ENCODE measurements at regions not wholly inside any gene's neighbourhood (a gene's known extent, or its start where the extent isn't known, plus 50 kb on each side); places are given as distances from the start of the nearest gene placed in this dataset.
"Not testable (repeated sequence)": the region's sequence is repeated elsewhere in the genome, so short reads cannot be mapped to it uniquely, and the experiment has no call there.

DNA sequence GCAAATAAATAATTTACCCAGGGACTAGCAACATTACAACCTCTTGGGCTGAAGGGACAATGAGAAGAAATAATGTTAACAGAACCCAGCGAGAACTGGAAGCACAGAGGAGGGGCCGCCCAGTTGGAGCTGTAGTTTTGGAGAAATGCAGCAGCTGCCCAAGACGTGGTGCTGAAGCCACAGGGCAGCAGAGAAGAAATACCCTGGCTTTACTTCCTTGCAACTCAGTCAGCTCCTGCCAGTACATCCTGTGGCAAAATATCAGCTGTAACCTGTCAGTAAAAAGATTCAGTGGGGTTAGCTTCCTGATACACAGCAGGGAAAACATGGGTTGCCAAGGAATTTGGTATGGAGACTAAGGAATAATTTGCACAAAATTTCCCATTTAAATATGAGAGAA is 283.6 kb upstream of the USP25 start:
- DNase-seq (ENCODE audit: low read depth) (no peak), FAIRE-seq (no peak)
- peaks cover 2% of the 10 kb centered on the region for H3K36me3 Mint-ChIP-seq (ENCODE audit: low read depth, unreplicated experiment)
- no peak overlapping the region for H3K4me2 ChIP-seq (ENCODE audit: low read length)
- H3K27ac ChIP-seq (ENCODE audit: low read depth, low read length): no peak overlapping the region
- peaks cover 2% of the 10 kb centered on the region for H3K4me1 Mint-ChIP-seq (ENCODE audit: low read depth, unreplicated experiment)
- no peak overlapping the region for H3K4me3 Mint-ChIP-seq (ENCODE audit: unreplicated experiment)
- no peaks in the 10 kb centered on the region for H3K79me2 ChIP-seq (ENCODE audit: insufficient read depth, low read length)
- H3K4me1 ChIP-seq (ENCODE audit: insufficient read depth, low read length): no peaks in the 10 kb centered on the region
- no peak overlapping the region for H3K27ac Mint-ChIP-seq (ENCODE audit: unreplicated experiment)
- H2AFZ ChIP-seq (ENCODE audit: low read depth, low read length): no peak overlapping the region
- no peak overlapping the region for H3K9ac ChIP-seq (ENCODE audit: low read length)
- H3K9me3 ChIP-seq (ENCODE audit: insufficient read depth, low read depth, low read length): no peaks in the 10 kb centered on the region
- H3K9me3 Mint-ChIP-seq (ENCODE audit: unreplicated experiment): peaks cover 5% of the 10 kb centered on the region
- H3K27me3 Mint-ChIP-seq (ENCODE audit: low read depth, unreplicated experiment): no peaks in the 10 kb centered on the region
- H4K20me1 ChIP-seq (ENCODE audit: insufficient read depth, low read length): no peaks in the 10 kb centered on the region
- TF ChIP-seq EZH2 (IDR thresholded peaks at IDR 0.05; ENCODE audit: insufficient read depth, low read length): no peak
- TF ChIP-seq, protein P1, sequence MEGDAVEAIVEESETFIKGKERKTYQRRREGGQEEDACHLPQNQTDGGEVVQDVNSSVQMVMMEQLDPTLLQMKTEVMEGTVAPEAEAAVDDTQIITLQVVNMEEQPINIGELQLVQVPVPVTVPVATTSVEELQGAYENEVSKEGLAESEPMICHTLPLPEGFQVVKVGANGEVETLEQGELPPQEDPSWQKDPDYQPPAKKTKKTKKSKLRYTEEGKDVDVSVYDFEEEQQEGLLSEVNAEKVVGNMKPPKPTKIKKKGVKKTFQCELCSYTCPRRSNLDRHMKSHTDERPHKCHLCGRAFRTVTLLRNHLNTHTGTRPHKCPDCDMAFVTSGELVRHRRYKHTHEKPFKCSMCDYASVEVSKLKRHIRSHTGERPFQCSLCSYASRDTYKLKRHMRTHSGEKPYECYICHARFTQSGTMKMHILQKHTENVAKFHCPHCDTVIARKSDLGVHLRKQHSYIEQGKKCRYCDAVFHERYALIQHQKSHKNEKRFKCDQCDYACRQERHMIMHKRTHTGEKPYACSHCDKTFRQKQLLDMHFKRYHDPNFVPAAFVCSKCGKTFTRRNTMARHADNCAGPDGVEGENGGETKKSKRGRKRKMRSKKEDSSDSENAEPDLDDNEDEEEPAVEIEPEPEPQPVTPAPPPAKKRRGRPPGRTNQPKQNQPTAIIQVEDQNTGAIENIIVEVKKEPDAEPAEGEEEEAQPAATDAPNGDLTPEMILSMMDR (IDR thresholded peaks at IDR 0.05; ENCODE audit: insufficient read depth, low read depth, low read length): no peak
- no peaks in the 10 kb centered on the region for H3K27me3 ChIP-seq (ENCODE audit: insufficient read depth, low read length)
- no peaks in the 10 kb centered on the region for H3K36me3 ChIP-seq (ENCODE audit: insufficient read depth, low read length)
- no peak overlapping the region for H3K4me3 ChIP-seq (ENCODE audit: insufficient read depth, low read depth, low read length)

DNA sequence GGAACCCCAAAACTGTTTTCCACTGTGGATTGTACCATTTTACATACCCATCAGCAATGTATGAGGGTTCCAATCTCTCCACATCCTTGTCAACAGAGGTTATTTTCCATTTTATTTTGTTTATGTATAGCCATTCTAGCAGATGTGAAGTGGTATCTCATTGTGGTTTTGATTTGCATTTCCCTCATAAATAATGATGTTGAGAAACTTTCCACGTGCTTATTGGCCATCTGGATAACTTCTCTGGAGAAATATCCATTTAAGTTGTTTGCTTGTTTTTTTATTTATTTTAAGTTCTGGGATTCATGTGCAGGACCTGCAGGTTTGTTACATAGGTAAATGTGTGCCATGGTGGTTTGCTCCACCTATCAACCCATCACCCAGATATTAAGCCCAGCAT is 280.2 kb upstream of the USP25 start:
- Mint-ChIP-seq H3K27ac (ENCODE audit: unreplicated experiment) (no peak overlapping the region), H3K9me3 (ENCODE audit: unreplicated experiment) (peaks cover 5% of the 10 kb centered on the region), H3K27me3 (ENCODE audit: low read depth, unreplicated experiment) (no peaks in the 10 kb centered on the region), H3K4me1 (ENCODE audit: low read depth, unreplicated experiment) (no peaks in the 10 kb centered on the region), H3K36me3 (ENCODE audit: low read depth, unreplicated experiment) (peaks cover 2% of the 10 kb centered on the region), H3K4me3 (ENCODE audit: unreplicated experiment) (no peak overlapping the region)
- Histone ChIP-seq H3K9ac (ENCODE audit: low read length) (no peak overlapping the region), H3K79me2 (ENCODE audit: insufficient read depth, low read length) (no peaks in the 10 kb centered on the region), H3K4me1 (ENCODE audit: insufficient read depth, low read length) (no peaks in the 10 kb centered on the region), H3K27ac (ENCODE audit: low read depth, low read length) (no peak overlapping the region), H3K27me3 (ENCODE audit: insufficient read depth, low read length) (no peaks in the 10 kb centered on the region), H2AFZ (ENCODE audit: low read depth, low read length) (no peak overlapping the region), H3K4me3 (ENCODE audit: insufficient read depth, low read depth, low read length) (no peak overlapping the region), H3K9me3 (ENCODE audit: insufficient read depth, low read depth, low read length) (no peaks in the 10 kb centered on the region), H4K20me1 (ENCODE audit: insufficient read depth, low read length) (no peaks in the 10 kb centered on the region), H3K4me2 (ENCODE audit: low read length) (no peak overlapping the region), H3K36me3 (ENCODE audit: insufficient read depth, low read length) (no peaks in the 10 kb centered on the region)
- TF ChIP-seq, protein P1 (IDR thresholded peaks at IDR 0.05; ENCODE audit: insufficient read depth, low read depth, low read length): no peak
- TF ChIP-seq EZH2 (IDR thresholded peaks at IDR 0.05; ENCODE audit: insufficient read depth, low read length): no peak
- DNase-seq (ENCODE audit: low read depth) (no peak), FAIRE-seq (no peak)

DNA sequence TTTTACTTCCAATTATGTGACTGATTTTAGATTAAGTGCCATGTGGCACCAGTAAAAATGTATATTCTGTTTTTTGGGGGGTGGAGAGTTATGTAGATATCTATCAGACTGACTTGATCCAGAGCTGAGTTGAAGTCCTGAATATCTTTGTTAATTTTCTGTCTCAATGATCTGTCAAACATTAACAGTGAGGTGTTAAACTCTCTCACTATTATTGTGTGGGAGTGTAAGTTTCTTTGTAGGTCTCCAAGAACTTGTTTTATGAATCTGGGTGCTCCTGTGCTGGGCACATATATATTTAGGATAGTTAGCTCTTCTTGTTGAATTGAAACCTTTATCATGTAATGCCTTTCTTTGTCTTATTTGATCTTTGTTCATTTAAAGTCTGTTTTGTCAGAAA is 276.5 kb upstream of the USP25 start:
- no peak overlapping the region for H2AFZ ChIP-seq (ENCODE audit: low read depth, low read length)
- Mint-ChIP-seq H3K27me3 (ENCODE audit: low read depth, unreplicated experiment) (no peaks in the 10 kb centered on the region), H3K9me3 (ENCODE audit: unreplicated experiment) (peaks cover 5% of the 10 kb centered on the region), H3K27ac (ENCODE audit: unreplicated experiment) (no peak overlapping the region), H3K4me3 (ENCODE audit: unreplicated experiment) (no peak overlapping the region), H3K4me1 (ENCODE audit: low read depth, unreplicated experiment) (no peaks in the 10 kb centered on the region), H3K36me3 (ENCODE audit: low read depth, unreplicated experiment) (no peaks in the 10 kb centered on the region)
- TF ChIP-seq, protein P1 (IDR thresholded peaks at IDR 0.05; ENCODE audit: insufficient read depth, low read depth, low read length): no peak
- TF ChIP-seq EZH2 (IDR thresholded peaks at IDR 0.05; ENCODE audit: insufficient read depth, low read length): no peak
- H3K27ac ChIP-seq (ENCODE audit: low read depth, low read length): no peak overlapping the region
- H3K27me3 ChIP-seq (ENCODE audit: insufficient read depth, low read length): no peaks in the 10 kb centered on the region
- no peaks in the 10 kb centered on the region for H3K79me2 ChIP-seq (ENCODE audit: insufficient read depth, low read length)
- no peaks in the 10 kb centered on the region for H4K20me1 ChIP-seq (ENCODE audit: insufficient read depth, low read length)
- no peak overlapping the region for H3K4me2 ChIP-seq (ENCODE audit: low read length)
- no peak overlapping the region for H3K9ac ChIP-seq (ENCODE audit: low read length)
- no peak overlapping the region for H3K4me3 ChIP-seq (ENCODE audit: insufficient read depth, low read depth, low read length)
- H3K9me3 ChIP-seq (ENCODE audit: insufficient read depth, low read depth, low read length): no peaks in the 10 kb centered on the region
- H3K4me1 ChIP-seq (ENCODE audit: insufficient read depth, low read length): no peaks in the 10 kb centered on the region
- FAIRE-seq (no peak), DNase-seq (ENCODE audit: low read depth) (no peak)
- H3K36me3 ChIP-seq (ENCODE audit: insufficient read depth, low read length): no peaks in the 10 kb centered on the region

- H3K27me3 ChIP-seq (ENCODE audit: insufficient read depth, low read length); H3K27ac Mint-ChIP-seq (ENCODE audit: unreplicated experiment); FAIRE-seq; H3K27me3 Mint-ChIP-seq (ENCODE audit: low read depth, unreplicated experiment); H3K4me1 Mint-ChIP-seq (ENCODE audit: low read depth, unreplicated experiment); H3K4me2 ChIP-seq (ENCODE audit: low read length); H3K9ac ChIP-seq (ENCODE audit: low read length); H3K27ac ChIP-seq (ENCODE audit: low read depth, low read length); H4K20me1 ChIP-seq (ENCODE audit: insufficient read depth, low read length); H3K36me3 ChIP-seq (ENCODE audit: insufficient read depth, low read length); H3K4me3 ChIP-seq (ENCODE audit: insufficient read depth, low read depth, low read length); H3K9me3 ChIP-seq (ENCODE audit: insufficient read depth, low read depth, low read length); H3K9me3 Mint-ChIP-seq (ENCODE audit: unreplicated experiment); H2AFZ ChIP-seq (ENCODE audit: low read depth, low read length); H3K4me3 Mint-ChIP-seq (ENCODE audit: unreplicated experiment); DNase-seq (ENCODE audit: low read depth); H3K36me3 Mint-ChIP-seq (ENCODE audit: low read depth, unreplicated experiment); H3K79me2 ChIP-seq (ENCODE audit: insufficient read depth, low read length); H3K4me1 ChIP-seq (ENCODE audit: insufficient read depth, low read length): not testable (repeated sequence)
These were observed 276.0 kb upstream of the USP25 start for GRCh38 chr21:15453785-15454184.

All from astrocyte (in vitro differentiated cells and primary cell).